GM12878 (cell line): ENCODE measurements at regions not wholly inside any gene's neighbourhood (a gene's known extent, or its start where the extent isn't known, plus 50 kb on each side); places are given as distances from the start of the nearest gene placed in this dataset.

Source experiments
- ATAC-seq: fragments of 200-7000 bp; cut with Tn5 transposase; 3 replicates; pipeline ENCODE4 v1.9.1; 2020; ENCODE audit warnings: mild to moderate bottlenecking, moderate library complexity
- BruUV-seq: library from RNA; stranded (reverse); fragments of 400-500 nt; replicated peaks from 2 replicates; lab custom pipeline; 2021; lab: Mats Ljungman, UMichigan
- CTCF ChIA-PET: fragments of 300-600 bp; sonication (Branson Sonifier 250); formaldehyde crosslinking; extraction: SDS; loops from one replicate; lab custom pipeline; 2021; ENCODE audit warnings: inconsistent platforms; lab: Yijun Ruan, JAX
- POLR2A ChIA-PET: fragments of 350-600 bp; formaldehyde crosslinking; extraction: SDS; loops from one replicate; lab custom pipeline; 2021; ENCODE audit warnings: inconsistent platforms; lab: Charles Lee
- RAD21 ChIA-PET: fragments of 300-600 bp; sonication (Branson Sonifier 250); formaldehyde crosslinking; loops from one replicate; lab custom pipeline; 2023; ENCODE audit warnings: antibody characterized with exemption; ENCODE audit not compliant: unreplicated experiment; lab: Charles Lee
- SMC1A ChIA-PET: fragments of 300-600 bp; sonication (Branson Sonifier 250); formaldehyde crosslinking; loops from one replicate; lab custom pipeline; 2023; ENCODE audit not compliant: unreplicated experiment, uncharacterized antibody; lab: Charles Lee
- DNase-seq: peaks from one replicate; pipeline ENCODE4 v3.0.0-alpha.2; 2011; ENCODE audit warnings: low read depth, low spot score
- FAIRE-seq: peaks from 3 replicates; lab custom pipeline; 2011; peaks lifted over from hg19 to GRCh38; lab: Jason Lieb, UNC
- H2AFZ ChIP-seq: 2 replicates; pipeline ENCODE4 v1.6.0; 2011; ENCODE audit warnings: low read depth, low read length, control low read depth; ENCODE audit not compliant: control insufficient read depth
- H3K27ac ChIP-seq: 2 replicates; pipeline ENCODE4 v1.5.1; 2011; ENCODE audit warnings: control low read depth; ENCODE audit not compliant: control insufficient read depth, insufficient read depth
- H3K27me3 ChIP-seq, 2 experiments: replicated peaks in 1 of 2; 2 replicates each; pipeline versions ENCODE4 v1.6.0 to v1.6.1; 2011; ENCODE audit warnings: low read length in 1 of 2; ENCODE audit not compliant: control insufficient read depth in 2 of 2, insufficient read depth in 2 of 2
- H3K36me3 ChIP-seq, 2 experiments: 2 replicates each; pipeline ENCODE4 v1.5.1; 2011; ENCODE audit warnings: low read length in 1 of 2; ENCODE audit not compliant: control insufficient read depth in 2 of 2, insufficient read depth in 2 of 2
- H3K4me1 ChIP-seq: 2 replicates; pipeline ENCODE4 v1.6.1; 2011; ENCODE audit warnings: mild to moderate bottlenecking, low read length, moderate library complexity, mixed read lengths; ENCODE audit not compliant: control insufficient read depth, insufficient read depth
- H3K4me2 ChIP-seq: 2 replicates; pipeline ENCODE4 v1.6.0; 2011; ENCODE audit warnings: control low read depth; ENCODE audit not compliant: control insufficient read depth, insufficient read depth
- H3K4me3 ChIP-seq: fragments of 200-600 bp; sonication (generic); 2 replicates; pipeline ENCODE4 v1.5.1; 2016
- H3K79me2 ChIP-seq: 2 replicates; pipeline ENCODE4 v1.6.0; 2011; ENCODE audit warnings: low read length; ENCODE audit not compliant: control insufficient read depth, insufficient read depth
- H3K9ac ChIP-seq: 2 replicates; pipeline ENCODE4 v1.8.0; 2011; ENCODE audit warnings: low read length, control low read depth, mixed read lengths; ENCODE audit not compliant: control insufficient read depth, insufficient read depth
- H3K9me3 ChIP-seq: replicated peaks from 3 replicates; pipeline ENCODE4 v1.5.1; 2011; ENCODE audit warnings: mild to moderate bottlenecking, low read length; ENCODE audit not compliant: control insufficient read depth, insufficient read depth
- H4K20me1 ChIP-seq: 2 replicates; pipeline ENCODE4 v1.6.0; 2011; ENCODE audit not compliant: control insufficient read depth, insufficient read depth
- EZH2 ChIP-seq: IDR thresholded peaks from 2 replicates; pipeline ENCODE4 v1.6.1; 2012; ENCODE audit warnings: low read depth, mild to moderate bottlenecking, control low read depth, inconsistent platforms, low read length, borderline replicate concordance; ENCODE audit not compliant: control insufficient read depth
- MEF2A ChIP-seq: IDR thresholded peaks from 2 replicates; pipeline ENCODE4 v1.6.1; 2011; ENCODE audit warnings: low read depth, mild to moderate bottlenecking, low read length, moderate library complexity; ENCODE audit not compliant: insufficient read depth
- NR2C2 ChIP-seq: IDR thresholded peaks from 2 replicates; pipeline ENCODE4 v1.6.1; 2011; ENCODE audit warnings: borderline replicate concordance, low read depth; ENCODE audit not compliant: control insufficient read depth, insufficient read length
- POLR2AphosphoS5 ChIP-seq: IDR thresholded peaks from 2 replicates; pipeline ENCODE4 v1.6.1; 2011; ENCODE audit warnings: mild to moderate bottlenecking, low read length, inconsistent platforms
- RBBP5 ChIP-seq: fragments of 200-600 bp; sonication (generic); conservative IDR thresholded peaks from 2 replicates; pipeline ENCODE4 v1.6.1; 2016
- SKIL ChIP-seq: fragments of 450-650 bp; IDR thresholded peaks from 2 replicates; pipeline ENCODE4 v1.6.1; 2017; ENCODE audit warnings: mild to moderate bottlenecking, low read depth, inconsistent platforms; ENCODE audit not compliant: poor library complexity, severe bottlenecking
- TCF3 ChIP-seq: IDR thresholded peaks from 2 replicates; pipeline ENCODE4 v1.6.1; 2012; ENCODE audit warnings: low read depth, mild to moderate bottlenecking, low read length, borderline replicate concordance; ENCODE audit not compliant: insufficient read depth
- ZBTB33 ChIP-seq: fragments of 450-650 bp; IDR thresholded peaks from 2 replicates; pipeline ENCODE4 v1.6.1; 2017; ENCODE audit warnings: mild to moderate bottlenecking
- ZNF207 ChIP-seq: fragments of 450-650 bp; IDR thresholded peaks from 2 replicates; pipeline ENCODE4 v1.6.1; 2014; ENCODE audit warnings: antibody characterized with exemption, mild to moderate bottlenecking, borderline replicate concordance
- WGBS: methylation state at CpG from one replicate; pipeline ENCODE4 v1.1.6; 2016; ENCODE audit warnings: low lambda C conversion rate; ENCODE audit not compliant: insufficient replicate concordance, insufficient coverage; ENCODE audit errors: missing lambda C conversion rate; 5-methylcytosine and 5-hydroxymethylcytosine counted together
- in situ Hi-C: fragments of 300-500 bp; cut with MboI; formaldehyde crosslinking; loops from 9 replicates; pipeline ENCODE4 v1.14.3; 2018; ENCODE audit warnings: mixed read lengths
- intact Hi-C: fragments of 100-400 bp; cut with micrococcal nuclease; formaldehyde crosslinking; loops from one replicate; pipeline ENCODE4 v1.14.2; 2022; ENCODE audit not compliant: unreplicated experiment

GRCh38 chrX:95218976-95219375 lies 1465.7 kb upstream of the DIAPH2 start:
- RAD21 ChIA-PET, result no interaction called here
- no peak overlapping the region for H3K27ac ChIP-seq
- no peaks in the 10 kb centered on the region for H4K20me1 ChIP-seq
- 7% methylated on average over 4 of the region's 4 CpGs for WGBS
- TF ChIP-seq NR2C2 (no peak), ZBTB33 (no peak)
- FAIRE-seq (no peak), DNase-seq (no peak), ATAC-seq (no peak)
- no peak overlapping the region for H3K4me3 ChIP-seq
- no peak overlapping the region for H3K4me2 ChIP-seq
- SMC1A ChIA-PET, result no interaction called here
- no peaks in the 10 kb centered on the region for H3K4me1 ChIP-seq
- H3K9me3 ChIP-seq, result no peaks in the 10 kb centered on the region
- POLR2A ChIA-PET, result no interaction called here
- intact Hi-C loops (no loop called here), in situ Hi-C loops (no loop called here)
- no peaks in the 10 kb centered on the region for H3K36me3 ChIP-seq
- no peaks in the 10 kb centered on the region for H3K79me2 ChIP-seq
- no peak overlapping the region for H2AFZ ChIP-seq
- BruUV-seq, result no TSS peak
- no peaks in the 10 kb centered on the region for H3K27me3 ChIP-seq
- H3K9ac ChIP-seq, result no peak overlapping the region
- CTCF ChIA-PET, result no interaction called here

- no peak overlapping the region for H3K27ac ChIP-seq
- H2AFZ ChIP-seq, result no peak overlapping the region
- no peak overlapping the region for H3K9ac ChIP-seq
- no peaks in the 10 kb centered on the region for H3K4me1 ChIP-seq
- ATAC-seq (no peak), FAIRE-seq (no peak), DNase-seq (no peak)
- H3K9me3 ChIP-seq, result no peaks in the 10 kb centered on the region
- H3K36me3 ChIP-seq, result no peaks in the 10 kb centered on the region
- SMC1A ChIA-PET, result no interaction called here
- no TSS peak for BruUV-seq
- H3K27me3 ChIP-seq, result no peaks in the 10 kb centered on the region
- H3K4me3 ChIP-seq, result no peak overlapping the region
- no peaks in the 10 kb centered on the region for H3K79me2 ChIP-seq
- intact Hi-C loops, result no loop called here
- no peak overlapping the region for H3K4me2 ChIP-seq
- POLR2A ChIA-PET, result no interaction called here
- RAD21 ChIA-PET, result no interaction called here
- WGBS, result 50% methylated on average over 2 of the region's 2 CpGs
- in situ Hi-C loops, result no loop called here
- H4K20me1 ChIP-seq, result no peaks in the 10 kb centered on the region
- CTCF ChIA-PET, result no interaction called here
- TF ChIP-seq POLR2AphosphoS5 (no peak), SKIL (no peak), EZH2 (no peak), RBBP5 (no peak), ZNF207 (no peak), TCF3 (no peak), MEF2A (no peak)
These were observed 1436.3 kb upstream of the DIAPH2 start for GRCh38 chrX:95248386-95248785.
